SK-N-SH treated with all-trans-retinoic acid at 6 μM for 48 hours (cell line): ENCODE measurements at regions not wholly inside any gene's neighbourhood (a gene's known extent, or its start where the extent isn't known, plus 50 kb on each side); places are given as distances from the start of the nearest gene placed in this dataset.

ENCODE experiments used
- ATAC-seq: fragments of 200-7000 bp; cut with Tn5 transposase; 3 replicates; pipeline ENCODE4 v1.9.1; 2020; ENCODE audit warnings: mild to moderate bottlenecking, moderate library complexity
- ARNTL ChIP-seq: fragments of 450-650 bp; formaldehyde crosslinking; IDR thresholded peaks from 2 replicates; pipeline ENCODE4 v1.5.0; 2020; ENCODE audit warnings: low read depth, mild to moderate bottlenecking, moderate library complexity, borderline replicate concordance
- BACH2 ChIP-seq: fragments of 250-450 bp; sonication (Bioruptor Pico); IDR thresholded peaks from 2 replicates; pipeline ENCODE4 v1.9.0; 2021; ENCODE audit warnings: mild to moderate bottlenecking, borderline replicate concordance
- CREB5 ChIP-seq: fragments of 250-450 bp; sonication (Bioruptor Pico); IDR thresholded peaks from 2 replicates; pipeline ENCODE4 v1.5.1; 2020; ENCODE audit warnings: low read depth, mild to moderate bottlenecking, moderate library complexity
- CSDC2 ChIP-seq: fragments of 250-450 bp; sonication (Bioruptor Pico); IDR thresholded peaks from 2 replicates; pipeline ENCODE4 v1.5.0; 2020; ENCODE audit warnings: mild to moderate bottlenecking, moderate library complexity
- CSRNP3 ChIP-seq: fragments of 250-450 bp; sonication (Bioruptor Pico); IDR thresholded peaks from 2 replicates; pipeline ENCODE4 v1.5.1; 2021; ENCODE audit warnings: mild to moderate bottlenecking, moderate library complexity
- ESRRG ChIP-seq: fragments of 250-450 bp; sonication (Bioruptor Pico); IDR thresholded peaks from 2 replicates; pipeline ENCODE4 v1.6.1; 2021; ENCODE audit warnings: mild to moderate bottlenecking
- GLIS3 ChIP-seq: fragments of 250-450 bp; sonication (Bioruptor Pico); IDR thresholded peaks from 2 replicates; pipeline ENCODE4 v1.5.0; 2020; ENCODE audit warnings: mild to moderate bottlenecking, moderate library complexity
- ISL1 ChIP-seq: fragments of 250-450 bp; sonication (Bioruptor Pico); IDR thresholded peaks from 2 replicates; pipeline ENCODE4 v2.1.2; 2022; ENCODE audit warnings: mild to moderate bottlenecking, moderate library complexity
- OSR1 ChIP-seq: fragments of 250-450 bp; sonication (Bioruptor Pico); IDR thresholded peaks from 2 replicates; pipeline ENCODE4 v1.8.0; 2022; ENCODE audit warnings: moderate library complexity, mild to moderate bottlenecking, inconsistent platforms
- PATZ1 ChIP-seq: fragments of 250-450 bp; sonication (Bioruptor Pico); IDR thresholded peaks from 2 replicates; pipeline ENCODE4 v1.8.0; 2020; ENCODE audit warnings: mild to moderate bottlenecking, moderate library complexity, borderline replicate concordance
- POU6F1 ChIP-seq: fragments of 250-450 bp; sonication (Bioruptor Pico); IDR thresholded peaks from 2 replicates; pipeline ENCODE4 v1.8.0; 2021; ENCODE audit warnings: low read depth, mild to moderate bottlenecking, moderate library complexity, borderline replicate concordance
- PPARA ChIP-seq: fragments of 250-450 bp; sonication (Bioruptor Pico); IDR thresholded peaks from 2 replicates; pipeline ENCODE4 v1.5.0; 2020; ENCODE audit warnings: mild to moderate bottlenecking, borderline replicate concordance
- RARB ChIP-seq: fragments of 250-450 bp; sonication (Bioruptor Pico); IDR thresholded peaks from 2 replicates; pipeline ENCODE4 v1.8.0; 2021; ENCODE audit warnings: mild to moderate bottlenecking, moderate library complexity
- TCF4 ChIP-seq: fragments of 250-450 bp; sonication (Bioruptor Pico); IDR thresholded peaks from 2 replicates; pipeline ENCODE4 v1.8.0; 2021; ENCODE audit warnings: mild to moderate bottlenecking, moderate library complexity, borderline replicate concordance
- TSHZ2 ChIP-seq: fragments of 250-450 bp; sonication (Bioruptor Pico); IDR thresholded peaks from 2 replicates; pipeline ENCODE4 v1.5.0; 2020; ENCODE audit warnings: mild to moderate bottlenecking, moderate library complexity
- ZC3H10 ChIP-seq: fragments of 250-450 bp; sonication (Bioruptor Pico); IDR thresholded peaks from 2 replicates; pipeline ENCODE4 v1.5.1; 2021; ENCODE audit warnings: mild to moderate bottlenecking, moderate library complexity
- ZFP3 ChIP-seq: fragments of 250-450 bp; sonication (Bioruptor Pico); IDR thresholded peaks from 2 replicates; pipeline ENCODE4 v1.5.0; 2020; ENCODE audit warnings: mild to moderate bottlenecking, moderate library complexity
- ZNF565 ChIP-seq: fragments of 450-650 bp; formaldehyde crosslinking; conservative IDR thresholded peaks from 2 replicates; pipeline ENCODE4 v1.5.0; 2020; ENCODE audit warnings: low read depth, mild to moderate bottlenecking, moderate library complexity
- ZNF70 ChIP-seq: fragments of 450-650 bp; formaldehyde crosslinking; IDR thresholded peaks from 2 replicates; pipeline ENCODE4 v1.5.0; 2020; ENCODE audit warnings: mild to moderate bottlenecking, moderate library complexity
- ZNF8 ChIP-seq: fragments of 450-650 bp; formaldehyde crosslinking; IDR thresholded peaks from 2 replicates; pipeline ENCODE4 v1.5.0; 2020; ENCODE audit warnings: mild to moderate bottlenecking, moderate library complexity

GRCh38 chr3:168752339-168752738 is 656.6 kb upstream of the GOLIM4 start:
- ATAC-seq = no peak
- no peak for TF ChIP-seq RARB
- TF ChIP-seq CSDC2 (CRISPR knock-in tag) = no peak
- TF ChIP-seq ESRRG (CRISPR knock-in tag) = no peak
- TF ChIP-seq ISL1 (CRISPR knock-in tag) = no peak
- TF ChIP-seq, all 23 proteins: peak for 0

GRCh38 chr3:168747697-168748096 is 652.0 kb upstream of the GOLIM4 start:
- TF ChIP-seq POU6F1 (CRISPR knock-in tag) = no peak
- no peak for TF ChIP-seq ZNF70 (CRISPR knock-in tag)
- no peak for TF ChIP-seq ZNF565 (CRISPR knock-in tag)
- TF ChIP-seq ARNTL (CRISPR knock-in tag) = no peak
- TF ChIP-seq CREB5 (CRISPR knock-in tag) = no peak
- TF ChIP-seq CSDC2 (CRISPR knock-in tag) = no peak
- no peak for TF ChIP-seq TSHZ2
- no peak for TF ChIP-seq BACH2
- no peak for TF ChIP-seq RARB
- no peak for TF ChIP-seq PATZ1 (CRISPR knock-in tag)
- TF ChIP-seq ZNF8 = no peak
- no peak for TF ChIP-seq ESRRG (CRISPR knock-in tag)
- no peak for TF ChIP-seq ZFP3 (CRISPR knock-in tag)
- TF ChIP-seq PPARA (CRISPR knock-in tag) = no peak
- TF ChIP-seq GLIS3 (CRISPR knock-in tag) = no peak
- TF ChIP-seq ZC3H10 = no peak
- no peak for TF ChIP-seq OSR1
- TF ChIP-seq CSRNP3 = no peak
- no peak for ATAC-seq

GRCh38 chr3:168738527-168739325 is 643.0 kb upstream of the GOLIM4 start:
- no peak for ATAC-seq
- TF ChIP-seq POU6F1 (CRISPR knock-in tag) (no peak), OSR1 (no peak), ESRRG (CRISPR knock-in tag) (no peak), ZFP3 (CRISPR knock-in tag) (no peak), CSDC2 (CRISPR knock-in tag) (no peak), TCF4 (CRISPR knock-in tag) (no peak), ISL1 (CRISPR knock-in tag) (no peak)
- TF ChIP-seq, all 23 proteins: peak for 0
